Adipocyte (in vitro differentiated cells): ENCODE measurements at regions not wholly inside any gene's neighbourhood (a gene's known extent, or its start where the extent isn't known, plus 50 kb on each side); places are given as distances from the start of the nearest gene placed in this dataset.
"Not testable (repeated sequence)": the region's sequence is repeated elsewhere in the genome, so short reads cannot be mapped to it uniquely, and the experiment has no call there.

Source experiments
- DNase-seq: peaks from one replicate; pipeline ENCODE4 v3.0.0-alpha.2; 2015; ENCODE audit warnings: low read depth
- H3K27me3 ChIP-seq: replicated peaks from 2 replicates; pipeline ENCODE4 v1.7.0; 2013; ENCODE audit warnings: mild to moderate bottlenecking, low read length, moderate library complexity; ENCODE audit not compliant: control insufficient read depth, insufficient read depth
- H3K36me3 ChIP-seq: 2 replicates; pipeline ENCODE4 v1.7.0; 2013; ENCODE audit warnings: low read length, mild to moderate bottlenecking, moderate library complexity; ENCODE audit not compliant: control insufficient read depth, insufficient read depth, severe bottlenecking
- H3K4me1 ChIP-seq: 2 replicates; pipeline ENCODE4 v1.7.0; 2013; ENCODE audit warnings: mild to moderate bottlenecking, low read length, moderate library complexity; ENCODE audit not compliant: control insufficient read depth, insufficient read depth
- H3K4me3 ChIP-seq: 2 replicates; pipeline ENCODE4 v1.7.0; 2013; ENCODE audit warnings: mild to moderate bottlenecking, low read length, moderate library complexity
- H3K9ac ChIP-seq: 2 replicates; pipeline ENCODE4 v1.7.0; 2013; ENCODE audit warnings: mild to moderate bottlenecking, low read length, moderate library complexity
- H3K9me3 ChIP-seq: 2 replicates; pipeline ENCODE4 v1.7.0; 2013; ENCODE audit warnings: mild to moderate bottlenecking, low read length, moderate library complexity; ENCODE audit not compliant: control insufficient read depth

- no peak overlapping the region for H3K4me3 ChIP-seq
- DNase-seq = no peak
- H3K27me3 ChIP-seq = no peaks in the 10 kb centered on the region
- H3K9ac ChIP-seq = no peak overlapping the region
- peaks cover 10% of the 10 kb centered on the region for H3K9me3 ChIP-seq
- no peaks in the 10 kb centered on the region for H3K36me3 ChIP-seq
- H3K4me1 ChIP-seq = peaks cover 23% of the 10 kb centered on the region
These were observed 289.7 kb downstream of the OSTF1 start for GRCh38 chr9:75378036-75378435.

- Histone ChIP-seq H3K9ac (no peak overlapping the region), H3K36me3 (no peaks in the 10 kb centered on the region), H3K27me3 (no peaks in the 10 kb centered on the region), H3K9me3 (peaks cover 7% of the 10 kb centered on the region), H3K4me1 (peaks cover 19% of the 10 kb centered on the region), H3K4me3 (no peak overlapping the region)
- DNase-seq = no peak
These were observed 290.6 kb downstream of the OSTF1 start for GRCh38 chr9:75378926-75379325.

- Histone ChIP-seq H3K4me3 (no peak overlapping the region), H3K9ac (no peak overlapping the region), H3K36me3 (no peaks in the 10 kb centered on the region), H3K4me1 (peaks cover 12% of the 10 kb centered on the region), H3K9me3 (peaks cover 29% of the 10 kb centered on the region), H3K27me3 (no peaks in the 10 kb centered on the region)
- DNase-seq = no peak
These were observed 293.8 kb downstream of the OSTF1 start for GRCh38 chr9:75382126-75382525.

- H3K4me1 ChIP-seq, H3K4me3 ChIP-seq, H3K27me3 ChIP-seq, DNase-seq, H3K36me3 ChIP-seq, H3K9ac ChIP-seq: not testable (repeated sequence)
- peaks cover 29% of the 10 kb centered on the region for H3K9me3 ChIP-seq
These were observed 295.2 kb downstream of the OSTF1 start for GRCh38 chr9:75383420-75384034.

- no peaks in the 10 kb centered on the region for H3K36me3 ChIP-seq
- no peak overlapping the region for H3K9ac ChIP-seq
- H3K27me3 ChIP-seq = no peaks in the 10 kb centered on the region
- H3K9me3 ChIP-seq = peaks cover 29% of the 10 kb centered on the region
- no peaks in the 10 kb centered on the region for H3K4me1 ChIP-seq
- no peak overlapping the region for H3K4me3 ChIP-seq
- DNase-seq = no peak
These were observed 296.9 kb downstream of the OSTF1 start for GRCh38 chr9:75385236-75385635.

- Histone ChIP-seq H3K36me3 (no peaks in the 10 kb centered on the region), H3K9me3 (peaks cover 29% of the 10 kb centered on the region), H3K4me3 (no peak overlapping the region), H3K27me3 (no peaks in the 10 kb centered on the region), H3K9ac (no peak overlapping the region), H3K4me1 (no peaks in the 10 kb centered on the region)
- no peak for DNase-seq
These were observed 300.8 kb downstream of the OSTF1 start for GRCh38 chr9:75389101-75389500.

GRCh38 chr9:75390951-75391350 lies 302.6 kb downstream of the OSTF1 start:
- H3K36me3 ChIP-seq = no peaks in the 10 kb centered on the region
- no peak overlapping the region for H3K4me3 ChIP-seq
- H3K9ac ChIP-seq = no peak overlapping the region

GRCh38 chr9:75391497-75391896 lies 303.2 kb downstream of the OSTF1 start:
- H3K4me1 ChIP-seq = peaks cover 3% of the 10 kb centered on the region
- no peak overlapping the region for H3K4me3 ChIP-seq
- H3K27me3 ChIP-seq = no peaks in the 10 kb centered on the region
- H3K9ac ChIP-seq = no peak overlapping the region
- no peaks in the 10 kb centered on the region for H3K36me3 ChIP-seq
- H3K9me3 ChIP-seq = peaks cover 5% of the 10 kb centered on the region
- no peak for DNase-seq

More at GRCh38 chr9:75390951-75391350, 302.6 kb downstream of the OSTF1 start:
- Histone ChIP-seq H3K27me3 (no peaks in the 10 kb centered on the region), H3K4me1 (no peaks in the 10 kb centered on the region), H3K9me3 (peaks cover 10% of the 10 kb centered on the region)
- DNase-seq = no peak

- Histone ChIP-seq H3K4me3 (no peak overlapping the region), H3K9me3 (no peaks in the 10 kb centered on the region), H3K27me3 (no peaks in the 10 kb centered on the region), H3K36me3 (no peaks in the 10 kb centered on the region), H3K4me1 (peaks cover 11% of the 10 kb centered on the region), H3K9ac (no peak overlapping the region)
- DNase-seq = no peak
These were observed 307.0 kb downstream of the OSTF1 start for GRCh38 chr9:75395336-75395735.

GRCh38 chr9:75397836-75398235 lies 309.5 kb downstream of the OSTF1 start:
- H3K9me3 ChIP-seq = no peaks in the 10 kb centered on the region
- no peak for DNase-seq
- no peak overlapping the region for H3K4me3 ChIP-seq
- no peak overlapping the region for H3K9ac ChIP-seq
- no peaks in the 10 kb centered on the region for H3K27me3 ChIP-seq
- H3K36me3 ChIP-seq = no peaks in the 10 kb centered on the region
- H3K4me1 ChIP-seq = peaks cover 11% of the 10 kb centered on the region

- Histone ChIP-seq H3K9ac (no peak overlapping the region), H3K9me3 (no peaks in the 10 kb centered on the region), H3K4me1 (no peaks in the 10 kb centered on the region), H3K36me3 (no peaks in the 10 kb centered on the region), H3K4me3 (no peak overlapping the region), H3K27me3 (no peaks in the 10 kb centered on the region)
- no peak for DNase-seq
These were observed 320.1 kb downstream of the OSTF1 start for GRCh38 chr9:75408391-75408790.

- peaks cover 10% of the 10 kb centered on the region for H3K4me1 ChIP-seq
- no peak for DNase-seq
These were observed 322.1 kb downstream of the OSTF1 start for GRCh38 chr9:75410405-75410804.

More at GRCh38 chr9:75410405-75410804, 322.1 kb downstream of the OSTF1 start:
- no peaks in the 10 kb centered on the region for H3K36me3 ChIP-seq
- no peak overlapping the region for H3K9ac ChIP-seq
- H3K27me3 ChIP-seq = no peaks in the 10 kb centered on the region
- H3K4me3 ChIP-seq = no peak overlapping the region
- no peaks in the 10 kb centered on the region for H3K9me3 ChIP-seq
